Caco-2 (cell line): ENCODE measurements at regions not wholly inside any gene's neighbourhood (a gene's known extent, or its start where the extent isn't known, plus 50 kb on each side); places are given as distances from the start of the nearest gene placed in this dataset.

ENCODE experiments used
- BruUV-seq: library from RNA; stranded (reverse); fragments of 400-500 nt; replicated peaks from 2 replicates; lab custom pipeline; 2021; lab: Mats Ljungman, UMichigan
- CTCF ChIA-PET: fragments of 300-600 bp; sonication (Branson Sonifier 250); formaldehyde crosslinking; loops from one replicate; lab custom pipeline; 2022; ENCODE audit warnings: antibody characterized with exemption; lab: Charles Lee
- POLR2A ChIA-PET: fragments of 300-600 bp; sonication (Branson Sonifier 250); formaldehyde crosslinking; loops from one replicate; lab custom pipeline; 2022; ENCODE audit warnings: antibody characterized with exemption; lab: Charles Lee
- DNase-seq, 2 experiments: peaks; one replicate each; pipeline versions ENCODE4 v3.0.0 to v3.0.0-alpha.2; 2020 to 2022
- H3K27me3 ChIP-seq: replicated peaks from 2 replicates; pipeline ENCODE4 v1.6.0; 2011; ENCODE audit warnings: low read length; ENCODE audit not compliant: control insufficient read depth, insufficient read depth
- H3K36me3 ChIP-seq: 2 replicates; pipeline ENCODE4 v1.5.1; 2011; ENCODE audit warnings: low read length; ENCODE audit not compliant: control insufficient read depth, insufficient read depth
- H3K4me1 ChIP-seq: fragments of 250-450 bp; sonication (Bioruptor Pico); 2 replicates; pipeline ENCODE4 v1.5.1; 2020; ENCODE audit warnings: mild to moderate bottlenecking
- H3K4me3 ChIP-seq: 2 replicates; pipeline ENCODE4 v1.5.1; 2011; ENCODE audit warnings: low read depth, mild to moderate bottlenecking, control low read depth, low read length
- H3K9me3 ChIP-seq: fragments of 250-450 bp; sonication (Bioruptor Pico); 2 replicates; pipeline ENCODE4 v1.5.1; 2020; ENCODE audit warnings: mild to moderate bottlenecking, moderate library complexity
- H3K27ac Mint-ChIP-seq: one replicate; pipeline ENCODE4 v1.8.0; 2022; ENCODE audit warnings: mixed read lengths; ENCODE audit not compliant: unreplicated experiment
- H3K27me3 Mint-ChIP-seq: one replicate; pipeline ENCODE4 v1.8.0; 2022; ENCODE audit warnings: mixed read lengths; ENCODE audit not compliant: insufficient read depth, unreplicated experiment
- H3K36me3 Mint-ChIP-seq: one replicate; pipeline ENCODE4 v1.8.0; 2022; ENCODE audit warnings: mild to moderate bottlenecking, mixed read lengths; ENCODE audit not compliant: insufficient read depth, unreplicated experiment
- H3K4me1 Mint-ChIP-seq: one replicate; pipeline ENCODE4 v1.8.0; 2022; ENCODE audit warnings: low read depth, mixed read lengths; ENCODE audit not compliant: unreplicated experiment
- H3K4me3 Mint-ChIP-seq: one replicate; pipeline ENCODE4 v1.8.0; 2022; ENCODE audit warnings: mild to moderate bottlenecking, moderate library complexity, mixed read lengths; ENCODE audit not compliant: unreplicated experiment
- H3K9me3 Mint-ChIP-seq: one replicate; pipeline ENCODE4 v1.8.0; 2022; ENCODE audit warnings: mixed read lengths; ENCODE audit not compliant: unreplicated experiment
- CTCF ChIP-seq, 2 experiments: fragments of 200-600 bp in 1 of 2; IDR thresholded peaks; 1 replicate in 1 of 2; 2 replicates in 1 of 2; pipeline versions ENCODE4 v1.5.1 to v1.8.0; 2011 to 2022; ENCODE audit warnings: antibody characterized with exemption in 1 of 2, control low read depth in 1 of 2, inconsistent platforms in 1 of 2, low read depth in 1 of 2, low read length in 1 of 2, mild to moderate bottlenecking in 1 of 2, moderate library complexity in 1 of 2; ENCODE audit not compliant: insufficient read depth in 1 of 2, severe bottlenecking in 1 of 2, unreplicated experiment in 1 of 2
- intact Hi-C: fragments of 100-400 bp; cut with micrococcal nuclease; formaldehyde crosslinking; loops from one replicate; pipeline ENCODE4 v1.10.0; 2022; ENCODE audit not compliant: unreplicated experiment

- DNase-seq, result no peak
- CTCF ChIA-PET, result no interaction called here
- Mint-ChIP-seq H3K36me3 (no peaks in the 10 kb centered on the region), H3K9me3 (no peaks in the 10 kb centered on the region), H3K27ac (no peak overlapping the region), H3K27me3 (peaks cover 11% of the 10 kb centered on the region), H3K4me1 (no peaks in the 10 kb centered on the region), H3K4me3 (no peak overlapping the region)
- Histone ChIP-seq H3K9me3 (no peaks in the 10 kb centered on the region), H3K4me3 (no peak overlapping the region), H3K27me3 (peaks cover 2% of the 10 kb centered on the region; the same call in 1 of the 2 replicates), H3K4me1 (no peaks in the 10 kb centered on the region), H3K36me3 (no peaks in the 10 kb centered on the region)
- intact Hi-C loops, result no loop called here
- BruUV-seq, result no TSS peak
- no peak for TF ChIP-seq CTCF (IDR thresholded peaks at IDR 0.05; ENCODE audit: insufficient read depth in 1 of 2, low read depth in 1 of 2, low read length in 1 of 2, severe bottlenecking in 1 of 2, unreplicated experiment in 1 of 2)
- POLR2A ChIA-PET, result no interaction called here
Observed at GRCh38 chr2:220043990-220044335, 416.5 kb downstream of the SLC4A3 start.

GRCh38 chr2:220044383-220044782 lies 417.0 kb downstream of the SLC4A3 start:
- peaks cover 11% of the 10 kb centered on the region for H3K27me3 Mint-ChIP-seq
- no peak overlapping the region for H3K4me3 Mint-ChIP-seq
- no peaks in the 10 kb centered on the region for H3K36me3 Mint-ChIP-seq
- no peak for DNase-seq
- ChIA-PET POLR2A (no interaction called here), CTCF (no interaction called here)
- Histone ChIP-seq H3K4me1 (no peaks in the 10 kb centered on the region), H3K27me3 (peaks cover 2% of the 10 kb centered on the region; the same call in 1 of the 2 replicates), H3K36me3 (no peaks in the 10 kb centered on the region), H3K9me3 (no peaks in the 10 kb centered on the region), H3K4me3 (no peak overlapping the region)
- no TSS peak for BruUV-seq
- intact Hi-C loops, result no loop called here
- no peak overlapping the region for H3K27ac Mint-ChIP-seq
- no peaks in the 10 kb centered on the region for H3K9me3 Mint-ChIP-seq
- H3K4me1 Mint-ChIP-seq, result no peaks in the 10 kb centered on the region
- no peak for TF ChIP-seq CTCF (IDR thresholded peaks at IDR 0.05; ENCODE audit: insufficient read depth in 1 of 2, low read depth in 1 of 2, low read length in 1 of 2, severe bottlenecking in 1 of 2, unreplicated experiment in 1 of 2)

- H3K4me1 ChIP-seq, result no peaks in the 10 kb centered on the region
- no peaks in the 10 kb centered on the region for H3K27me3 ChIP-seq
- ChIA-PET CTCF (no interaction called here), POLR2A (no interaction called here)
- no peak overlapping the region for H3K27ac Mint-ChIP-seq
- intact Hi-C loops, result no loop called here
- H3K27me3 Mint-ChIP-seq, result peaks cover 11% of the 10 kb centered on the region
- H3K36me3 ChIP-seq, result no peaks in the 10 kb centered on the region
- H3K4me3 ChIP-seq, result no peak overlapping the region
- no TSS peak for BruUV-seq
- H3K4me1 Mint-ChIP-seq, result no peaks in the 10 kb centered on the region
- no peak for TF ChIP-seq CTCF (IDR thresholded peaks at IDR 0.05; ENCODE audit: insufficient read depth in 1 of 2, low read depth in 1 of 2, low read length in 1 of 2, severe bottlenecking in 1 of 2, unreplicated experiment in 1 of 2)
- no peaks in the 10 kb centered on the region for H3K9me3 Mint-ChIP-seq
- H3K36me3 Mint-ChIP-seq, result no peaks in the 10 kb centered on the region
- H3K4me3 Mint-ChIP-seq, result no peak overlapping the region
- no peak for DNase-seq
- no peaks in the 10 kb centered on the region for H3K9me3 ChIP-seq
Observed at GRCh38 chr2:220046507-220046906, 419.1 kb downstream of the SLC4A3 start.
